ENCODE measurements at regions not wholly inside any gene's neighbourhood (a gene's known extent, or its start where the extent isn't known, plus 50 kb on each side); places are given as distances from the start of the nearest gene placed in this dataset.

DNA sequence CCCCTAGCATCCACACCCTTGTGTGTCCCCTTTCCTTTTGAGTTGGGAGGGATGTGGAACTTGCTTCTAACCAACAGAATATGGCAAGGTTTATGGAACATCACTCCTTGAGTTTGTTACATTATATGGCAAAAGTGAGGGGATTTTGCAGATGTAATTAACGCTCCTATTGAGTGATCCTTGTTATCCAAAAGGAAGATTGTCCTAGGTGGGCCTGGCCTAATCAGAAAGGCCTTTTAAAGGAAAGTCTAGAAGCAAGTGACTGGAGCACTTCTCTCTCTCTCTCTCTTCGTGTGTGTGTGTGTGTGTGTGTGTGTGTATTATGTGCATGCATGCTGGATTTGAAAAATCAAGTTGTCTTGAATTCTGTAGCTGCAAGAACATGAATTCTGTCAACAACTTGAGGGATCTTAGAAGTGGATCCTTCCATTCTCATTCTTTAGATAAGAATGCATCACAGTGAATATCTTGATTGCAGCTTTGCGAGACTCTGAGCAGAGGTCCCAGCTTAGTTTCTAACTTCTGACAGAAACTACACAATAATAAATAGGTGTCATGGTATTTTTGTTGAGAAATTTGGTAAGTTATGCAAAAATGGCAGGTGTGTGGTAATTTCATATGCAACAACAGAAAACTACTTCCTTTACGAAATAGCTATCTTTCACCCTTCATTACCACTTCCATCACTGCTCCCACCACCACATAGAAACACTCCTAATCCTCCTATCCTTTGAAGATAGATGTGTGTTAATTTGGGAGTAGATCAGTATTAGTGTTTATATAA, 360.9 kb upstream of the CBLB start:
- no peak for DNase-seq

DNA sequence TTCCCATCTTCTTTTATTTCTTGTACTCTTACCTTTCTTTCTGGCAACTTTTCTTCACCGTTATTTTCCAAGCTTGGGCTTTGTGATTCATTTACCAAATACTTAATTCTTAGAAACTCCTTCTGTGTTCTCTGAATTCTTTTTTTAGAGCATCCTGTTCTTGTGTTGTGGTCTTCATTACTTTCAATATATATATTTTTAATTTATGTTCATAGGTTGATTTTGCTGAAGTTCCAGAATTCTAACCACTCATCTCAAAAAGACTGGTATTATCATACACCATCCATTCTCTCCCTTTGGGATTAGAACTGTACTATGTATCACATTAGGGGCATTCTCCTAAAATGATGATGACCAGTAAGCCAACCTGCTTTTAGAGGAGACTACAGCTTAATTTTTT, 362.3 kb upstream of the CBLB start:
- no peak for DNase-seq

DNA sequence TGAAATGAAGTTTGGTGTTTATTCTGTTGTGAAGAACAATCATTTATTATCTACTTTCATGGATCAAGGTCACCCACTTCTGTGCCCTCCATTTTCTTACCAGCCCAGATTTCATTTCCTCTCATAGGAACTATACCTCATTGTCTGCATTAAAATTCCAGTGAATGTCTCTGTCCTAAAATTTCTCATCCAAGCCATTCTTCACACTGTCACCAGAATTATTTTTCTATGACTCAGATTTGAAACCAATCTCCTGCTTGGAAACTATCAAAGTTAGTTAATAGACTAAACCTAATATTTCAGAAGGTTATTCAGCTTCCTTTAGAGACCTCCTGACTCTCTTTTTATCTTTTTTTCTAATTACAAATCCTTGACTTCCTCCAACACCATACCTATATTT, 364.1 kb upstream of the CBLB start:
- no peak for DNase-seq

- DNase-seq, result no peak
These were observed 370.4 kb upstream of the CBLB start for GRCh38 chr3:106239195-106239697.

DNA sequence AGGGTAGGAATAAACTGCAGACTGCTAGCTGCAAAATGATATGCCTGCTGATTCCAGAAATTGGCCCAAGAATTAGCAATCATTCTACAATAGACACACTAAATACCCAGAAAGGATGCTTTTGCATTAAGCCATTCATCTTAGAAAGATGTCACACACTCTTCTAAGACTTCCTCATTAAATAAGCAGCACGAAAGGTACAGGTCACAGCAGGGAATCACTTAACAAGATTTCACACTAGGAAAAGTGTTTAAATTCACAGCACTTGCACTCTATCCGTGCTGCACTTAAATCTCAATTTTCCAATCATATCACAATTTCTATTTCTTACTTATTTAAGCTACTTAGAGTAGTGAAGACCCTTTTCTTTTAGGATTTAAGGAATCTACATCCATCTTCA, 372.8 kb upstream of the CBLB start:
- DNase-seq, result no peak

DNA sequence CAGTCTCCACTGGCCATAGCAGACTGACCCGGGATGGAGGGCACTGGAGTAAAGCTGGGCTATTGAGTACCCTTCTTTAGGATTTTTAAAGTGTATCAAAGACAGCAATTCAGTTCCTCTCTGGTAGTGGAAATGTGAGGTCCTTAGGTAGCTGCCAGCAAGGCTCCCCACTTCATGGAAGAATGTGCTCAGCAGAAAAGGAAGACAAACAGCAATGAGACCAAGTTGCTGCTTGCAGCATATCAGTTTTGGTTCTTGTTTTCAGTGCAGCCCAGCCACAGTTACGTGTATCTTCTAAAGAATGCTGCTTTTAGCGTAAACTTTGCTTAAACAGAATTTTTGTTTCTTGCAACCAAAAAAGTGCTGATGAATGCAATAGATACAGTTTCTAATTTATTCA, 374.0 kb upstream of the CBLB start:
- DNase-seq, result no peak

- no peak for DNase-seq
These were observed 376.6 kb upstream of the CBLB start for GRCh38 chr3:106245400-106245799.

GRCh38 chr3:106247902-106248684, 379.3 kb upstream of the CBLB start:
- DNase-seq, result no peak

DNA sequence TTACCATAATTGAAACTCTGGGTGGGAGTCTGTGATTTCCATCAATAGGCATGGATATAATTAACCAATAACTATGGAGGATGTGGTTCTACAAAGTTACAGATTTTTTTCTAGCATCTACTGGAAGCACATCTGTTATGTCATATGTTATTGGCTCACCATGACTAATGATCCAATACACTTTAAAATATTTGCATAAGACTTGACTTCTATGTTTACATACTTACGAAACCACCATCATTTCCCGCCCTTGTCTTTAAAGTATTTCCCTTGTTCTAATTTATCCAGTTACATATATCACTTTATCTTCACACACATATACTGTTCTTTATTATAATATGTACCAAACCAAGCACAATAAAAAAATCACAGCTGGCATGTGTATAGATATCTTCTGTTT, 380.3 kb upstream of the CBLB start:
- DNase-seq, result no peak

- DNase-seq, result no peak
These were observed 381.2 kb upstream of the CBLB start for GRCh38 chr3:106249981-106250380.

DNA sequence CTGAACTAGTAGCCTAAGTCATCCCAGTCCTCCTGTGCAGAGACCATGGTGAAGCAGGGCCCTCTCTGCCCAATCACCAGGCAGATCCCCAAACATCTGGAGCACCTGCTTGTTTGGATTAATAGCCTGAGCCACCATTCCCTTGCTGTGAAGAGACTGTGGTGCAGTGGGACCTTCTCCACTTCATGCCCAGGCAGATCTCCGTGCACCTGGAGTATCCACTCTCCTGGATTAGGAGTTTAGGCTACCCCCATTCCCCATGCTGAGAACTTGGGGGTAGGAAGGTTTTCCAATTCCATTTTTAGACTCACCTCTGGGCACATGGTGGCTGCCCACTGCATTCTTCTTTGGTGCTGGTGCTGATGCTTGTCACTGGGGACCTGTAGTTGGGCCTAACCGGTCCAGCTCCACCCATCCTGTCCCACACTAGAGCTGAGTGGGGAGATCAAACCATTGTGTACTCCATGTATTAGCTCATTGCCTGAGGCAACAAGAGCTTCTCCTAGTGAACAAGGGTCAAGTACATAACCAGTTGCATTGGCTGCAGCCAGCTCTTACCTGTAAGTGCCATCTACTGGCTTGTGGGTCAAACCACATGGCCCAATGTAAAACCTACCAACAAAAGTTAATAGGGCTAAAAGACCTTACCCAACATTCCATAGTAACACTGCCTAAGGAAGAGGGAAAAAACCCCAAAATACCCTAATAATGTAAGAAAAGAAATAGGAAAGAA, 382.5 kb upstream of the CBLB start:
- DNase-seq, result no peak

DNA sequence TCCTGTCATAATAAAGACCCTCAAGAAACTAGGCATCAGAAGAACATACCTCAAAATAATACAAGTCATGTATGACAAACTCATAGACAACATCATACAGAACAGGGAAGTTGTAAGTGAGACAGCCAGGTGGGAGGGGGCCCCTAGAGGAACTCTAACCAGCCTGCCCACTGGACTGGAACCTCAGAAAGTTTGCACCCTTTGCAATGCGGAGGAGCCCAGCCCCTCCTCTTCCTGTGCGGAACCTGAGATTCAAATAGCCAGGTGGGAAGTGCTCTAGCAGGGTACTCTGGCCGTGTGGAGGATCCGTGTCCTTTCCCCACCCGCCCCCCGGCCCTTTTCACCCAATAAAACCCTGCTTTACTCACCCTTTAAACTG, 387.0 kb upstream of the CBLB start:
- DNase-seq, result no peak

- DNase-seq, result no peak
These were observed 387.6 kb upstream of the CBLB start for GRCh38 chr3:106256249-106256957.

DNA sequence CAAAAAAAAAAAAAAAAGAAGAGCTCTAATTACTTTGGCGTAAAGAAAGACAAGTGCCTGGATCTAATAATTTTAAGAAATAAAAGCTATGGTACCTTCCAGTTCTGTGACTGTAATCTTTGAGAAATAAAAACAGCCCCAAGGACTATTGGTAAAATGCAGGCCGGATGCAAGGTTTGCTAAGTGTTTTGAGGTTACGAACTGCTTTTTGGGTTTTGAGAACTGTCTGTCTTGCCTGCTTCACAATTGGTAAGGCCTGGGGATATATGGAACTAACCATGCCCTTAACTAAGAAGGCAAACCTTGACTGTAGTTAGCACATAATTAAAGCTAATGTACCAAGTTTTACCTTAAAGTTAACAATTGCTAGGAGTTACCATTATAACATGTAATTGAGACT, 388.4 kb upstream of the CBLB start:
- no peak for DNase-seq

DNA sequence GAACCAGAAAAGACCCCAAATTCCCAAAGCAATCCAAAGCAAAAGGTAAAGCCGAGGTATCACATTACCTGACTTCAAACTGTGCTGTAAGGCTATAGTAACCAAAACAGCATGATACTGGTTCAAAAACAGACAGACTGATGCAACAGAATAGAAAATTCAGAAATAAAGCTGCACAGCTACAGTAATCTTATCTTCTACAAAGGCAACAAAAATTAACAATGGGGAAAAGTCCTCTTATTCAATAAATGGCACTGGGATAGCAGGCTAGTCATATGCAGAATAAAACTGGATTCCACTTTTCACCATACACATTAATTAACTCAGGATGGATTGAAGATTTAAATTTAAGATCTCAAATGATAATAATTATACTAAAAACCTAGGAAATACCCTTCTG, 392.6 kb upstream of the CBLB start:
- no peak for DNase-seq

DNA sequence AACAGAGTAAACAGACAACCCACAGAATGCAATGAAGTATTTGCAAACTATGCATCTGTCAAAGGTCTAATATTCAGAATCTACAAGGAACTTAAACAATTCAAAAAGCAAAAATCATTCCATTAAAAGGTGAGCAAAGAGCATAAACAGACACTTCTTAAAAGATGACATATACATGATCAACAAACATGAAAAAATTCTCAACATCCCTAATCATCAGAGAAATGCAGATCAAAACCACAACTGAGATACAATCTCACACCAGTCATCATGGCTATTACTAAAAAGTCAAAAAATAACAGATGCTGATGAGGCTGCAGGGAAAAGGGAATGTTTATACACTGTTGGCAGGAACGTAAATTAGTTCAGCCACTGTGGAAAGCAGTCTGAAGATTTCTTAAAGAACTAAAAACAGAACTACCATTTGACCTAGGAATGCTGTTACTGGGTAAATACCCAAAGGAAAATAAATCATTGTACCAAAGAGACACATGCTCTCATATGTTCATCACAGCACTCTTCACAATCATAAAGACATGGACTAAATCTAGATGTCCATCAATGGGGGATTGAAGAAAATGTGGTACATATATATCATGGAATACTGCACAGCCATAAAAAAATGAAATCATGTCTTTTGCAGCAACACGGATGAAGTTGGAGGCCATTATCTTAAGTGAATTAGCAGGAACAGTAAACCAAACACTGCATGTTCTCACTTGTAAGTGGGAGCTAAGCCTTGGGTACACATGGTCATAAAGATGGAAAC, 393.3 kb upstream of the CBLB start:
- no peak for DNase-seq

GRCh38 chr3:106263011-106263410, 394.2 kb upstream of the CBLB start:
- DNase-seq, result no peak

GRCh38 chr3:106263546-106263945, 394.7 kb upstream of the CBLB start:
- DNase-seq, result no peak

DNA sequence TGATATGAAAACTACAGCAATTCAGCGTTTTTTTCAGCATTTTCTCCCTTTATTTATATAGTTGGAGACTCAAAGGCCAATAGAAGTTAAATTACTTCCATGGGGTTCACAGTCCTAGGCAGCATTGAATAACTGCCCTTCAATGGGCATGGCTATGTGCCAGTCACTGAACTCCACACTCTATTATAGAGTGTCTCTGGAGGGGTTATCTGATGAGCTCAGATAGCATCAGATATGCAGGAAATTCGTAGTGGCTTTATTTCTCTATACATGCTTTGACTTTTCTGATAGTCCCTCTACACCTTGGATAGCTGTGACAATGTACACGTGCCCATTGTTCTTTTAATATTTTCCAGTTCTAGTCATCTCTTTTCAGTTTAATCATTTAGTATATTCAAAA, 396.9 kb upstream of the CBLB start:
- no peak for DNase-seq

DNA sequence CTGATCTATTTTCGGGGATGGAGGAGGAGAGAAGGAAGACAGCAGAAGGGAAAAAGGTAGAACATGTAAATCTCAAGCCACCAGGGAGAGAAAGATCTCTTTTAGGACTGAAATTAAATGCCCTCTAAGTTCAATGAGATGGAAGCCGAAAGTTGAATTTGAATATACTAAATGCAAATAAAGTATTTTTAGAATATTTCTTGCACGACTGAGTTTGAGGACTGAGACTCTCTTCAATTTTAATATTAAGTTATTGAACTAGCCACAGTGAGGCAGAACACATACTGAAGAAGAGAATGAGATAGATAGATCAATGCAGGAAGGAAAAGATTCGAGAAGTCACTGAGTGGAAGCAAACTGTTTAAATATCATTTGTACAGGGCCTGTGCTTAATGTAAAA, 399.9 kb upstream of the CBLB start:
- DNase-seq, result no peak

- no peak for DNase-seq
These were observed 403.5 kb upstream of the CBLB start for GRCh38 chr3:106272302-106272701.

DNA sequence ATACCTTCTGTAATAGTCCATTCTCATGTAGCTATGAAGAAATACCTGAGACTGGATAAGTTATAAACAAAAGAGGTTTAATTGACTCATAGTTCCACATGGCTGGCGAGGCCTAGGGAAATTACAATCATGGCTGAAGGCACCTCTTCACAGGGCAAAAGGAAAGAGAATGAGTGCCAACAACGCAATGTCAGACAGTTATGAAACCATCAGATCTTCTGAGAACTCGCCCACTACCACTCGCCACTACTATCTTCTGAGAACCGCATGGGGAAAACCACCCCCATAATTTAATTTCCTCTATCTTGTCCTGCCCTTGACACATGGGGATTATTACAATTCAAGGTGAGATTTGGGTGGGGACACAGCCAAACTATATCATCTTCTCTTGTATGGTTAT, 406.8 kb upstream of the CBLB start:
- no peak for DNase-seq

All from islet precursor cell (in vitro differentiated cells).